ENCODE measurements at regions not wholly inside any gene's neighbourhood (a gene's known extent, or its start where the extent isn't known, plus 50 kb on each side); places are given as distances from the start of the nearest gene placed in this dataset.

DNA sequence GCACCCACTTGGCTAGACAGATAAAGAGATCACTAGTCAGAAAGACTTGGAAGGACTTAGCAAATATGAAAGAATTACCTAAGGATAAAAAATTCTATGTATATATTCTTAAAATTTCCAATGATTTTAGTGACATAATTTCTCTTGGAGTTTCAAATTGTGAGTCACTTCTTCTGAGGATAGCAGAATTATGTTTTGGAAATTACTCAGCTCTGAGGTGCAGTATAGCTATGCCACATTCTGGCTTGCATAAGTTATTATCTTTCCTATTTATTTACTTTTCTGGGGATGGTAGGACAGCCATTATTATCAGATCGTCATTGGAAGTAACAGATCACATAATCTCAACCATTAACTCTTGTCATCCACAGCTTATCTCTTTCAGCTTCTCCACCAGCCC lies 853.5 kb downstream of the TRIML1 start:
- ATAC-seq (no peak), DNase-seq (ENCODE audit: low read depth, low spot score) (no peak)
- TF ChIP-seq, protein P1, sequence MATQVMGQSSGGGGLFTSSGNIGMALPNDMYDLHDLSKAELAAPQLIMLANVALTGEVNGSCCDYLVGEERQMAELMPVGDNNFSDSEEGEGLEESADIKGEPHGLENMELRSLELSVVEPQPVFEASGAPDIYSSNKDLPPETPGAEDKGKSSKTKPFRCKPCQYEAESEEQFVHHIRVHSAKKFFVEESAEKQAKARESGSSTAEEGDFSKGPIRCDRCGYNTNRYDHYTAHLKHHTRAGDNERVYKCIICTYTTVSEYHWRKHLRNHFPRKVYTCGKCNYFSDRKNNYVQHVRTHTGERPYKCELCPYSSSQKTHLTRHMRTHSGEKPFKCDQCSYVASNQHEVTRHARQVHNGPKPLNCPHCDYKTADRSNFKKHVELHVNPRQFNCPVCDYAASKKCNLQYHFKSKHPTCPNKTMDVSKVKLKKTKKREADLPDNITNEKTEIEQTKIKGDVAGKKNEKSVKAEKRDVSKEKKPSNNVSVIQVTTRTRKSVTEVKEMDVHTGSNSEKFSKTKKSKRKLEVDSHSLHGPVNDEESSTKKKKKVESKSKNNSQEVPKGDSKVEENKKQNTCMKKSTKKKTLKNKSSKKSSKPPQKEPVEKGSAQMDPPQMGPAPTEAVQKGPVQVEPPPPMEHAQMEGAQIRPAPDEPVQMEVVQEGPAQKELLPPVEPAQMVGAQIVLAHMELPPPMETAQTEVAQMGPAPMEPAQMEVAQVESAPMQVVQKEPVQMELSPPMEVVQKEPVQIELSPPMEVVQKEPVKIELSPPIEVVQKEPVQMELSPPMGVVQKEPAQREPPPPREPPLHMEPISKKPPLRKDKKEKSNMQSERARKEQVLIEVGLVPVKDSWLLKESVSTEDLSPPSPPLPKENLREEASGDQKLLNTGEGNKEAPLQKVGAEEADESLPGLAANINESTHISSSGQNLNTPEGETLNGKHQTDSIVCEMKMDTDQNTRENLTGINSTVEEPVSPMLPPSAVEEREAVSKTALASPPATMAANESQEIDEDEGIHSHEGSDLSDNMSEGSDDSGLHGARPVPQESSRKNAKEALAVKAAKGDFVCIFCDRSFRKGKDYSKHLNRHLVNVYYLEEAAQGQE (IDR thresholded peaks at IDR 0.05; ENCODE audit: insufficient read depth in 1 of 2, low read depth in 2 of 2, low read length in 1 of 2) = no peak
- TF ChIP-seq POLR2AphosphoS5 (IDR thresholded peaks at IDR 0.05; ENCODE audit: low read depth, low read length) (no peak), TCF7L2 (IDR thresholded peaks at IDR 0.05; ENCODE audit: low read depth, low read length) (no peak), SIN3A (IDR thresholded peaks at IDR 0.05; ENCODE audit: borderline replicate concordance, insufficient read depth, low read depth, low read length) (no peak)
- TF ChIP-seq, protein P2, sequence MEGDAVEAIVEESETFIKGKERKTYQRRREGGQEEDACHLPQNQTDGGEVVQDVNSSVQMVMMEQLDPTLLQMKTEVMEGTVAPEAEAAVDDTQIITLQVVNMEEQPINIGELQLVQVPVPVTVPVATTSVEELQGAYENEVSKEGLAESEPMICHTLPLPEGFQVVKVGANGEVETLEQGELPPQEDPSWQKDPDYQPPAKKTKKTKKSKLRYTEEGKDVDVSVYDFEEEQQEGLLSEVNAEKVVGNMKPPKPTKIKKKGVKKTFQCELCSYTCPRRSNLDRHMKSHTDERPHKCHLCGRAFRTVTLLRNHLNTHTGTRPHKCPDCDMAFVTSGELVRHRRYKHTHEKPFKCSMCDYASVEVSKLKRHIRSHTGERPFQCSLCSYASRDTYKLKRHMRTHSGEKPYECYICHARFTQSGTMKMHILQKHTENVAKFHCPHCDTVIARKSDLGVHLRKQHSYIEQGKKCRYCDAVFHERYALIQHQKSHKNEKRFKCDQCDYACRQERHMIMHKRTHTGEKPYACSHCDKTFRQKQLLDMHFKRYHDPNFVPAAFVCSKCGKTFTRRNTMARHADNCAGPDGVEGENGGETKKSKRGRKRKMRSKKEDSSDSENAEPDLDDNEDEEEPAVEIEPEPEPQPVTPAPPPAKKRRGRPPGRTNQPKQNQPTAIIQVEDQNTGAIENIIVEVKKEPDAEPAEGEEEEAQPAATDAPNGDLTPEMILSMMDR (IDR thresholded peaks at IDR 0.05) = no peak
- ChIA-PET POLR2A (no interaction called here), CTCF (no interaction called here)
- no peaks in the 10 kb centered on the region for H3K9me3 ChIP-seq (ENCODE audit: control insufficient read depth, insufficient read depth, low read depth, low read length)
- in situ Hi-C loops (cut with HindIII; ENCODE audit: low pct_unique_long_range_greater_than_20kb, low sequenced_read_pairs) = no loop called here
- intact Hi-C loops (cut with micrococcal nuclease; ENCODE audit: unreplicated experiment) = no loop called here
- no peaks in the 10 kb centered on the region for H3K27me3 ChIP-seq (ENCODE audit: control insufficient read depth, insufficient read depth, low read length)
- H3K36me3 ChIP-seq (ENCODE audit: control insufficient read depth, insufficient read depth, low read length) = no peaks in the 10 kb centered on the region
- H3K27ac ChIP-seq (ENCODE audit: low read length) = no peak overlapping the region
- H3K4me3 ChIP-seq (ENCODE audit: low read depth in 2 of 2, low read length in 2 of 2) = no peak overlapping the region
- no peaks in the 10 kb centered on the region for H3K4me1 ChIP-seq (ENCODE audit: control insufficient read depth, insufficient read depth, low read length)
- BruUV-seq (replicated peaks) = no TSS peak

DNA sequence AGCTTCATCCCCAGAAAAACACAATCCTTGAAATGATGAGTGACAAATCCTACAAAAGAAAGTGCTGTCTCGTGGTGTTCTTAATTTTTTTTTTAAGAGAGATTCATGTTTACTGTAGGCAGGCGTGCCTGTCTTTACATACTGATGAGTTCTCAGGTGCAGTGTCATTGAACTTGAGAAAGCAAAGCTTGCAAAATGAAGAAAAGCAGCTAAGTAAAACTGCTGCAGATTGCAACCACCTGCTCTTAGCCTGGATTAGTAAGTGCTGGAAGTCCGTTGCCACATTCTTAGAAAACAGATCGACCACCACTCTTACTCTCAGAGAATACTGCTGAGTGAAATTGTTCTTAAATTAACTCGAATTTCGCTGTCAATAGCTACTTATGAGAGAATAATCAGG lies 854.6 kb downstream of the TRIML1 start:
- no peak for DNase-seq (ENCODE audit: low read depth, low spot score)
- intact Hi-C loops (cut with micrococcal nuclease; ENCODE audit: unreplicated experiment) = no loop called here
- in situ Hi-C loops (cut with HindIII; ENCODE audit: low pct_unique_long_range_greater_than_20kb, low sequenced_read_pairs) = no loop called here
- Histone ChIP-seq H3K4me3 (ENCODE audit: low read depth in 2 of 2, low read length in 2 of 2) (no peak overlapping the region), H3K36me3 (ENCODE audit: control insufficient read depth, insufficient read depth, low read length) (no peaks in the 10 kb centered on the region), H3K9me3 (ENCODE audit: control insufficient read depth, insufficient read depth, low read depth, low read length) (no peaks in the 10 kb centered on the region), H3K27ac (ENCODE audit: low read length) (no peak overlapping the region), H3K27me3 (ENCODE audit: control insufficient read depth, insufficient read depth, low read length) (no peaks in the 10 kb centered on the region), H3K4me1 (ENCODE audit: control insufficient read depth, insufficient read depth, low read length) (no peaks in the 10 kb centered on the region)
- ChIA-PET CTCF (no interaction called here), POLR2A (no interaction called here)
- BruUV-seq (replicated peaks) = no TSS peak
- no peak for ATAC-seq
- TF ChIP-seq POLR2AphosphoS5 (IDR thresholded peaks at IDR 0.05; ENCODE audit: low read depth, low read length) (no peak), SIN3A (IDR thresholded peaks at IDR 0.05; ENCODE audit: borderline replicate concordance, insufficient read depth, low read depth, low read length) (no peak), TCF7L2 (IDR thresholded peaks at IDR 0.05; ENCODE audit: low read depth, low read length) (no peak)
- TF ChIP-seq, protein P2 (IDR thresholded peaks at IDR 0.05) = no peak
- TF ChIP-seq, protein P1 (IDR thresholded peaks at IDR 0.05; ENCODE audit: insufficient read depth in 1 of 2, low read depth in 2 of 2, low read length in 1 of 2) = no peak
